ENCODE measurements at regions not wholly inside any gene's neighbourhood (a gene's known extent, or its start where the extent isn't known, plus 50 kb on each side); places are given as distances from the start of the nearest gene placed in this dataset.

GRCh38 chr21:41668686-41669532 is 97.9 kb downstream of the RIPK4 start:
- TF ChIP-seq CTCF (IDR thresholded peaks at IDR 0.05) (no peak), USF2 (IDR thresholded peaks at IDR 0.05; ENCODE audit: borderline replicate concordance, low read depth, low read length) (no peak)

Data from SK-N-SH (cell line).